Fibroblast of skin of left quadriceps (primary cell): ENCODE measurements at regions not wholly inside any gene's neighbourhood (a gene's known extent, or its start where the extent isn't known, plus 50 kb on each side); places are given as distances from the start of the nearest gene placed in this dataset.

ENCODE experiments used
- DNase-seq, 2 experiments: peaks; one replicate each; pipeline ENCODE4 v3.0.0-alpha.2; 2013; ENCODE audit warnings: low read depth in 2 of 2

DNA sequence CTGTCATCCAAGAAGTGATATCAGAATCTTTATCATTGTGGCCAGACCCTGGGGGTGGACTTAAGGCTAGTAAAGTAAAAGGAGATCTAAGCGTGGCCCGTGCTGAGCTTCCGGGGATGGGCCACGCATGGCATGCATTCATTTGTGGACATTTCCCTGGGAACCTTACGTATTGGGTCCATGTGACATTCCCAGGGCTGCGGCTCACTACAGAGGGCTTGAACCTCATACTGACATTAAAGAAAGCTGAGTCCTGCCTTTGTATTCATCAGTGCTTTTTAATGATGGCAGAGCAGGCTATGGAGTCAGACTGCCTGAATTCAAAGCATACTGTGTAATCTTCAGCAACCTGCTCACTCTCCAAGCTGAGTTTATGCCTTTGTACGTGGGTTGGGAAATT lies 152.2 kb upstream of the AFDN start:
- DNase-seq: no peak

GRCh38 chr6:167676000-167676665 lies 150.6 kb upstream of the AFDN start:
- DNase-seq: no peak

- DNase-seq: no peak
Measured at GRCh38 chr6:167676666-167677421, 149.9 kb upstream of the AFDN start.

DNA sequence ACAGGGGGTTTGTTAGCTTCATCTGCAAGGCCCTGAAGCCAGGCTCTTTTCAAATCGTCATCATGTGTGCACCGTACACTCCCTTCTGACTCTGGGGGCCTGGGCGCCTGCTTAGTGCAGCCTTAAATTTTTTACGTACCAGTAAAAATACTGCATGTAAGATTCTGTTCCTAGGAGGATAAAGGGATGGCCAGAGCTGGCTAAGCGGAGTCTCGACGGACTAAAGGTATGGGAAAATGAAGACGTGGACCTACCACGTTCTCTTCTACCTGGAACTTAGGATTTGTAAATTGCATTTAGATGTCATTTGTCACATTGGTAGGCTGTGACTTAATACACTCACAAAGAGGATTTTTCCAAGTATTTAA lies 149.3 kb upstream of the AFDN start:
- DNase-seq: no peak

DNA sequence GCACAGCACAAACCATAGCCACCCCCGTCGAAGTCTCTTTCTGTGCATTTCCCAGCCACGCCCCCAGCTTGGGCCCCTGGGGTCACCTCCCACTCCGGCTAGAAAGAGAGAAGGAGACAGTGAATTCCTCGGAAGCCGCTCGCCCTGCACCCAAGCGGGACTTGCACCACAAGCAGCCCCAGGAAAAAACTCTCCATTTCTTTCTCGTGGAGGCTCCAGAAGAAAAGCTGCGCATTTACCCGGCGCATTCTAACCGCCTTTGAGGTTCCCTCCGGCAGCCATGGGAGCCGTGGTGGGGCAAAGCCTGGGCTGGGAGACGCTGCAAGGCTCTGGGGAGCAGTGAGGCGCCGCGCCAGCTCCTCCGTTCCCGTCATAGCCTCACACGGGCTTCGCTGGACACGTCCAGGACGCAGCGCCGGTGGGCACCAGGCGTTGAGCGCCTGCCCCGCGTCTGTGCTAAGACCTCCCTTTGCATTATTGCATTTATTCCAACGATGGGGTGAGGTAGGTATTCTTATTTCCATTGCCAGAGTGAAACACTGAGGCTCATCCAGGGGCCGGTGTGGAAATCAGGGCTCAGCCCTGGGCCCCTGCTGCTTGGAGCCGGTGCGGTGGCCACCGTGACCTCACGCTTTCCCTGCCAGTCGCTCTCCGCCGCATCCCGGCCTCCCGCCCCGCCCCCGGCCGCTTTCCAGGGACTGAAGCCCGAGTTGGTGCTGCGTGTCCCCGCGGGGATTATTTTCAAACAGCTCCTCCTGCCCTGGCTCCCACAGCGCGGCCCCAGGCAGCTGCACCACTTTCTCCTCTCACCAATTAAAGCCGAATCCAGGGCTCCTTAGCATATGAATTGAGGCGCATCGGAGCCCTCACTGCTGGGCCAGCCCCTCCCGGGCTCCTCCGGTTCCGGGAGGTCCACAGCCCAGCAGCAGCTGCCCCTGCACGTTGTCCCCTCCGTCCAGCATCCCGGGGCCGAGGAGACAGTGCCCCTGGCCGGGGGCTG lies 148.3 kb upstream of the AFDN start:
- no peak for DNase-seq

- no peak for DNase-seq
Measured at GRCh38 chr6:167679122-167679736, 147.5 kb upstream of the AFDN start.

GRCh38 chr6:167679790-167680604 lies 146.7 kb upstream of the AFDN start:
- DNase-seq: no peak

GRCh38 chr6:167680605-167681149 lies 146.0 kb upstream of the AFDN start:
- no peak for DNase-seq

DNA sequence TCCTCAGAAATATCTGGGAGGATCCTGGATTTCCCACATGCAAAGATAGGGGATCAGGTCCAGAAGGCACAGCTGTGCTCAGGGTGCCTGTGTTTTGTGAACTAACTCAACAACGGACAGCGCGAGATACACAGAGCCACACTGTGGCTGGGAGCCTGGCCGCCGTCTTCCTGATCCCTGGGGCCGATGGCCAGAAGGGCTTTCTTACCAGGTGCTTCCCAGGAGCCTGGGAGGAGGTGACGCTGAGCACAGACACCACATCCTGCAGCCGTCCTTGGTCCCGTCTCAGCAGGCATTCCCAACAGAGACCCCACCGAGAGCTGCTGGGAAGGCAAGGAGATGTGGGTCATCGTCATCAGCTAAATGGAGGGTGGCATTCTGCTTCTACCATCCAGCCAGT lies 144.6 kb upstream of the AFDN start:
- DNase-seq: no peak

DNA sequence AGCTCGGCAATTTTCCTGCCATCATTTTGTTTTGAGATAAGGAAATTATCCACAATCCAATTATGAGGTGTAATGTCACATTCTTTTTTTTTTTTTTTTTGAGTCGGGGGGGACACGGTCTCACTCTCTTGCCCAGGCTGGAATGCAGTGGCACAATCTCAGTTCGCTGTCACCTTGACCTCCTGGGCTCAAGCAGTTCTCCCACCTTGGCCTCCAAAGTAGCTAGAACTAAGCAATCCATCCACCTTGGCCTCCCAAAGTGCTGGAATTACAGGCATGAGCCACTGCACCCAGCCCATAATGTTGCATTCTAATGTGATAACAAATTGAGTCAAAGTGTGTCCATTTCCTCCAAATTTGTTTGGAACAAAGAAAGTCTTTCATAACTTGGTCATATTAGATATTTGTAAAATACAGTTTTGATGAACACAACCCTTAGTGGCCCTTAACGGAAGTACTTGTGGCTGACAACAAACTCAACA lies 144.1 kb upstream of the AFDN start:
- no peak for DNase-seq

- no peak for DNase-seq
Measured at GRCh38 chr6:167683028-167683862, 143.5 kb upstream of the AFDN start.

GRCh38 chr6:167684276-167685104 lies 142.2 kb upstream of the AFDN start:
- no peak for DNase-seq

GRCh38 chr6:167685654-167686053 lies 141.1 kb upstream of the AFDN start:
- DNase-seq: no peak

- DNase-seq: no peak
Measured at GRCh38 chr6:167686204-167686893, 140.4 kb upstream of the AFDN start.

GRCh38 chr6:167687116-167687725 lies 139.5 kb upstream of the AFDN start:
- no peak for DNase-seq

DNA sequence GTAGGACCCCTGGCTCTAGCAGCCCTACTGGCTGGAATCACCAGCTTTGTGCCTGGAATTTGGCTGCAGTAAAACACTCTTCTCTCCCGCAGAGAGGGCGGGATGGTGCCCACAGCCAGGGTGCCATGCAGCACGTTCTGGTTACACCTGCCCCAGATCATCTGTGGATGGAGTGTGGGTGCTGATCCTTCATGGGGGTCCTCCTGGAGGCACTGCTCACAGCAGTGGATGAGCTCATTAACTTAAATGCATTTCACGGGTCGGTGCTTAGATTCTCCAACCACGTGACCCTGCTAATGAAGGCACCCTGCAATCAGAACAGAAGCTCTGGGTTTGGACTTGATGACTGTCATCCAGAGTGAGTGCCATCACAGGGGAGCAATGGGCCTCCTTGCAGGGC lies 138.6 kb upstream of the AFDN start:
- DNase-seq: no peak

GRCh38 chr6:167689278-167689677 lies 137.4 kb upstream of the AFDN start:
- no peak for DNase-seq

- no peak for DNase-seq
Measured at GRCh38 chr6:167689751-167690150, 137.0 kb upstream of the AFDN start.
